HEK293 (cell line): ENCODE measurements at regions not wholly inside any gene's neighbourhood (a gene's known extent, or its start where the extent isn't known, plus 50 kb on each side); places are given as distances from the start of the nearest gene placed in this dataset.

Source experiments
- RBAK ChIP-seq: fragments of 450-650 bp; formaldehyde crosslinking; IDR thresholded peaks from 2 replicates; pipeline ENCODE4 v1.5.1; 2016; ENCODE audit warnings: missing biosample characterization, missing genetic modification characterization
- ZNF239 ChIP-seq: fragments of 450-650 bp; formaldehyde crosslinking; IDR thresholded peaks from 2 replicates; pipeline ENCODE4 v1.5.1; 2016; ENCODE audit warnings: missing biosample characterization, missing genetic modification characterization
- ZNF776 ChIP-seq: fragments of 450-650 bp; formaldehyde crosslinking; IDR thresholded peaks from 2 replicates; pipeline ENCODE4 v1.5.0; 2017; ENCODE audit warnings: missing biosample characterization, missing genetic modification characterization, borderline replicate concordance
- TF ChIP-seq, protein P1 (sequence below): fragments of 450-650 bp; formaldehyde crosslinking; IDR thresholded peaks from 2 replicates; pipeline ENCODE4 v1.5.1; 2016; ENCODE audit warnings: missing biosample characterization, missing genetic modification characterization
- TF ChIP-seq, protein P2 (sequence below): fragments of 450-650 bp; formaldehyde crosslinking; IDR thresholded peaks from 2 replicates; pipeline ENCODE4 v1.5.1; 2017; ENCODE audit warnings: missing biosample characterization, missing genetic modification characterization
- TF ChIP-seq, protein P3 (sequence below): fragments of 450-650 bp; formaldehyde crosslinking; IDR thresholded peaks from 2 replicates; pipeline ENCODE4 v1.5.1; 2016; ENCODE audit warnings: missing biosample characterization, missing genetic modification characterization

DNA sequence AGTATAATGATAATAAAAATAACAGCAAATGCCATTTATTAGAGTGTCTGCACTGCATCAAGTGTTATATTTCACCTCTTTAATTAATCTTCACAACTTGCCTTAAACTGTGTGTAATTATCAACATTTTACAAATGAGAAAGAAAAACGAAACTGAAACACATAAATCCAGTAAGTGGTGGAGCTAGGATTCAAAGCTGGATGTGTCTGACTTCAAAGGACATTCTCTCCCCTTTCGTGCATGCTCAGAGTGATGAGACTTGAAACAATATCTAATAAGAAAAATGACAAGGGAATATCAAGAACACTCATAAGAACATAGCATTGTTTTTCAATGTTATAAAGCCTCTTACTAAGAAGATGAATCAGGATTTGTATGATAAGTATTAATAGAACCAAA lies 78.8 kb downstream of the DUSP6 start:
- TF ChIP-seq, protein P1, sequence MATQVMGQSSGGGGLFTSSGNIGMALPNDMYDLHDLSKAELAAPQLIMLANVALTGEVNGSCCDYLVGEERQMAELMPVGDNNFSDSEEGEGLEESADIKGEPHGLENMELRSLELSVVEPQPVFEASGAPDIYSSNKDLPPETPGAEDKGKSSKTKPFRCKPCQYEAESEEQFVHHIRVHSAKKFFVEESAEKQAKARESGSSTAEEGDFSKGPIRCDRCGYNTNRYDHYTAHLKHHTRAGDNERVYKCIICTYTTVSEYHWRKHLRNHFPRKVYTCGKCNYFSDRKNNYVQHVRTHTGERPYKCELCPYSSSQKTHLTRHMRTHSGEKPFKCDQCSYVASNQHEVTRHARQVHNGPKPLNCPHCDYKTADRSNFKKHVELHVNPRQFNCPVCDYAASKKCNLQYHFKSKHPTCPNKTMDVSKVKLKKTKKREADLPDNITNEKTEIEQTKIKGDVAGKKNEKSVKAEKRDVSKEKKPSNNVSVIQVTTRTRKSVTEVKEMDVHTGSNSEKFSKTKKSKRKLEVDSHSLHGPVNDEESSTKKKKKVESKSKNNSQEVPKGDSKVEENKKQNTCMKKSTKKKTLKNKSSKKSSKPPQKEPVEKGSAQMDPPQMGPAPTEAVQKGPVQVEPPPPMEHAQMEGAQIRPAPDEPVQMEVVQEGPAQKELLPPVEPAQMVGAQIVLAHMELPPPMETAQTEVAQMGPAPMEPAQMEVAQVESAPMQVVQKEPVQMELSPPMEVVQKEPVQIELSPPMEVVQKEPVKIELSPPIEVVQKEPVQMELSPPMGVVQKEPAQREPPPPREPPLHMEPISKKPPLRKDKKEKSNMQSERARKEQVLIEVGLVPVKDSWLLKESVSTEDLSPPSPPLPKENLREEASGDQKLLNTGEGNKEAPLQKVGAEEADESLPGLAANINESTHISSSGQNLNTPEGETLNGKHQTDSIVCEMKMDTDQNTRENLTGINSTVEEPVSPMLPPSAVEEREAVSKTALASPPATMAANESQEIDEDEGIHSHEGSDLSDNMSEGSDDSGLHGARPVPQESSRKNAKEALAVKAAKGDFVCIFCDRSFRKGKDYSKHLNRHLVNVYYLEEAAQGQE (tag by site-specific recombination), result no peak
- TF ChIP-seq ZNF776, result no peak
- no peak for TF ChIP-seq ZNF239 (tag by site-specific recombination)
- TF ChIP-seq, protein P2, sequence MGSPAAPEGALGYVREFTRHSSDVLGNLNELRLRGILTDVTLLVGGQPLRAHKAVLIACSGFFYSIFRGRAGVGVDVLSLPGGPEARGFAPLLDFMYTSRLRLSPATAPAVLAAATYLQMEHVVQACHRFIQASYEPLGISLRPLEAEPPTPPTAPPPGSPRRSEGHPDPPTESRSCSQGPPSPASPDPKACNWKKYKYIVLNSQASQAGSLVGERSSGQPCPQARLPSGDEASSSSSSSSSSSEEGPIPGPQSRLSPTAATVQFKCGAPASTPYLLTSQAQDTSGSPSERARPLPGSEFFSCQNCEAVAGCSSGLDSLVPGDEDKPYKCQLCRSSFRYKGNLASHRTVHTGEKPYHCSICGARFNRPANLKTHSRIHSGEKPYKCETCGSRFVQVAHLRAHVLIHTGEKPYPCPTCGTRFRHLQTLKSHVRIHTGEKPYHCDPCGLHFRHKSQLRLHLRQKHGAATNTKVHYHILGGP (tag by site-specific recombination), result no peak
- TF ChIP-seq, protein P3, sequence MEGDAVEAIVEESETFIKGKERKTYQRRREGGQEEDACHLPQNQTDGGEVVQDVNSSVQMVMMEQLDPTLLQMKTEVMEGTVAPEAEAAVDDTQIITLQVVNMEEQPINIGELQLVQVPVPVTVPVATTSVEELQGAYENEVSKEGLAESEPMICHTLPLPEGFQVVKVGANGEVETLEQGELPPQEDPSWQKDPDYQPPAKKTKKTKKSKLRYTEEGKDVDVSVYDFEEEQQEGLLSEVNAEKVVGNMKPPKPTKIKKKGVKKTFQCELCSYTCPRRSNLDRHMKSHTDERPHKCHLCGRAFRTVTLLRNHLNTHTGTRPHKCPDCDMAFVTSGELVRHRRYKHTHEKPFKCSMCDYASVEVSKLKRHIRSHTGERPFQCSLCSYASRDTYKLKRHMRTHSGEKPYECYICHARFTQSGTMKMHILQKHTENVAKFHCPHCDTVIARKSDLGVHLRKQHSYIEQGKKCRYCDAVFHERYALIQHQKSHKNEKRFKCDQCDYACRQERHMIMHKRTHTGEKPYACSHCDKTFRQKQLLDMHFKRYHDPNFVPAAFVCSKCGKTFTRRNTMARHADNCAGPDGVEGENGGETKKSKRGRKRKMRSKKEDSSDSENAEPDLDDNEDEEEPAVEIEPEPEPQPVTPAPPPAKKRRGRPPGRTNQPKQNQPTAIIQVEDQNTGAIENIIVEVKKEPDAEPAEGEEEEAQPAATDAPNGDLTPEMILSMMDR (tag by site-specific recombination), result no peak
- no peak for TF ChIP-seq RBAK (tag by site-specific recombination)
